Ecto neural progenitor cell (in vitro differentiated cells): ENCODE measurements at regions not wholly inside any gene's neighbourhood (a gene's known extent, or its start where the extent isn't known, plus 50 kb on each side); places are given as distances from the start of the nearest gene placed in this dataset.

Experiments used
- DNase-seq: peaks from one replicate; pipeline ENCODE4 v3.0.0-alpha.2; 2018; ENCODE audit warnings: low spot score

DNA sequence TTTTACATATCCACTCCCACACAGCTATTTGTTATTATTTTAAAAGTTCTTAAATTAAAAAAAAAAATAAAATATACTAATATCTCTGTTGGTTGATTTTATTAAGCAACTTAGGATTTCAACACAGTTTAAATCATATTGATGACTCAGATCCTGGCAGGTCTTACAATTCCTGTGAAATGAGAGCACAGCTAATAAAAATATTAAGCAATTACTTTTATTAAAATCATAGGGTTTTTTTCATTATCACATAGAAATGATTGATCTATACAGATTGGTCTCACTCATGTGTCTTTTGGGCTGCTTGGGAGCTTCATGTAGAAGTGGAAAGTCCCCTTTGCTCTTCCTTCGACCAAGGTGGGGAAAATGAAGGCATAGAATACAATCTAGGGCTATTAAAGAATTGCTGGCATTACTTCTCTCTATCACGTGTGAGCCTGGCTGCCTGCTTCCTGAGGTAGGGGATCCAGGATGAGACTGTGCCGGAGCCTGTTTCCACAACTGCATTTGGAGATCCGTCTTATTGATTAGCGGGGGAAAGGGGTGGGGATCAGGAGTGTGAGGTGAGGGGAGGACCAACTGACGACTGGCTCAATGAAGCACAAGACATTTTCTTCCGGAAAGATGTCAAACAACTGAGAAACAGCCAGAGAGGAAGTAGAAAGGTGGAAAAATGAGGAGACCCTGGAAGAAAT, 858.0 kb downstream of the USP25 start:
- no peak for DNase-seq

DNA sequence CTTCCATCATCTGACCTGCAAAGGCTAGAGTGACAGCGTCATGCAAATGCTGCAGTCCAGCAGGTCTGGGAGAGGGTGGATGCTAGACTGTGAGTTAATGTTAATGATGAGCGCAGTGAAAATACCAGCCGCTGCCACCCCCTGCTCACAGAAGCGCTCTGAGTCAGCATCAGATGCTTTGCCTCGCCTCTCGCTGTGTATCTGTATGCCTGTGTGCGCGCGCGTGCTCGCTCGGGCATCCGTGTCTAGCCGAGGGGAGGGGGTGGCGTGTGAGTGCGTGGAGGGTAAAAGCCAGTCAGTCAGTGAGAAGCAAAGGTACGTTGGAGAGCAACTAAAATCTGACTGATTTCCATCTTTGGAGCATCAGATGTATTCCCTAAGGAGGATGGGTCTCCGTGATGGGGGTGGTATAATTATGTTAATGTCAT, 858.7 kb downstream of the USP25 start:
- DNase-seq: peak; percentile 70

DNA sequence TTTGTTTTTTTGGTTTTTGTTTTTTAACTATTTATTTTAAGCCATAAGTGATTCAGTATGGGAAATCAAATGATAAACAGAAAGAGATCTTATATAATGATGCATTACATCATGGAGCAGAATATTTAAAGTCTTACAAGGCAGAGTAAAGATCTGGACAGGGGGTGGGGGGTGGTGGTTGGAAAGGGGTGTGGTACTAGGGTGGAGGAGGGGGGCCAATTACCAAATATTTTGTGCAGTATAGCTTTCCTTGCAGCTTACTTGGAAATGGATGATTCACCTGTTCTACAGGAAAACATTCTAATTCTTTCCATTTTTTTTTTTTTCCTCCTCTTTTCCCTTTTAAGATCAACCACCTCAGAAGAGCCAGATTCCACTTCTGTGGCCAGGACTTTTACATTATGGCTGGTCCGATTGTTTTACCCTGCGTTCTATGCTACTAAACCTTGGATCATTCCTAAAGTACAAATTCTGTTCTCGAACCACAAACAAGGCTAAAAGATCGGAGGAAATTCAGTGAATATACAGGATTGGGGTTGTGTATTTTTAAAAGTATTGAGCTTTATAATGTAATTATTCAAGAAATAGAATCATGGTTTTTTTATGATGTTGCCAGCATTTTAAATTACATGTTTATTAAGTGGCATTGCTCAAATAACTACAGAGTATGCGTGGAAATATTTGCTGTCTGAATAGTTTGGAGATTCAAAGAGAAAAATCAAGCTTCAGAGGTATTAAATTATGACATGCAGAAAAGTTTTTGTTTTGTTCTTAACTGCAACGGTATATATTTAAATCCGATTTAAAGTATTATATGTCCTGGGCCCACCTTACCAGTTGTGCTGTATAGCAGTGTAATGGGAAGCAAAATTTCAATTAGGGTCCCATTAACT, 859.5 kb downstream of the USP25 start:
- no peak for DNase-seq

DNA sequence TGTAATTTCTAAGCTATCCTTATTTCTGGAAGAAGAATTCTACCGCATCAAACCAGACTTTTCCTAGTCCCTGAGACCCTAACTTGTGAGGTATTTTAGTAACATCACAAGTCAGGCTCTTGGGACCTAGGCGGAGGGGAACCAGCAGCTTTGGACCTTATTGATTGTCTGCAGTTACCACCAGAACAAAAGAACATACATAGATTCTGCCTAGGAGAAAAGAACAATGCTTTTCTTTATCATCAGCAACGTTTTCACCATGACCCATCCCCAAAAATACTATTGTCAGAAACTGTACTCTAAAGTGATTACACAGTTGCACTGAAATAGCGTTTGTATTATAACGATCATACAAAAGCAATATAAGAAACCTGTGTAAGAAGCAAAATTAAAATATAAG, 860.4 kb downstream of the USP25 start:
- no peak for DNase-seq

DNA sequence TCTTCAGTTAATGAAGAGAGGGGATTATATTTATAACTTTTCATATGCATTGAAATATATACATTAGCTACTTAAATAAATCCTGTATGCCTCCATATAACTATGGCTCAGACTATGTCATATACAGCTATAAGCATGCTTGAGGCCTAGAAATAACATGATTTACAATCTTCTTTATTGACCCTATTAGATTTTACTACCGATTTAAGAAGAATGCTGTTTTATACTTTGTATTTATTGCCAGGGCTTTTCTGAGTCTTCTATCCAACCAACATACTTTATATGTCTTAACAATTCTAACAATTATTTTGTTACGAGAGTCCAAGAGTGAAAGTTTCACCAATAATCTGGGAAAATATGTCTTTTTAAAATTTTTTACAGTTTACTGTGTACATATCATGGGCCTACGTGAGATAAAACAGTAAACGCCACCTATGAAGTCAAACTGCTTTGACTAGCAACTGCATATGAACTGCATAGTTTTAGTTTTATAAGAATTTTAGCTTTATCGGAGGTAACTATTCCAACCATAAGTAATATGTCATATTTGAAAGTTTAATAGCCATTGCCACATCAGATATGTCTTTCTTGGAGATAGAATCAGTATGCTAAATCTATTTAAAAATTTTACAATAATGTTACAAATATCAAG, 861.0 kb downstream of the USP25 start:
- DNase-seq: no peak

DNA sequence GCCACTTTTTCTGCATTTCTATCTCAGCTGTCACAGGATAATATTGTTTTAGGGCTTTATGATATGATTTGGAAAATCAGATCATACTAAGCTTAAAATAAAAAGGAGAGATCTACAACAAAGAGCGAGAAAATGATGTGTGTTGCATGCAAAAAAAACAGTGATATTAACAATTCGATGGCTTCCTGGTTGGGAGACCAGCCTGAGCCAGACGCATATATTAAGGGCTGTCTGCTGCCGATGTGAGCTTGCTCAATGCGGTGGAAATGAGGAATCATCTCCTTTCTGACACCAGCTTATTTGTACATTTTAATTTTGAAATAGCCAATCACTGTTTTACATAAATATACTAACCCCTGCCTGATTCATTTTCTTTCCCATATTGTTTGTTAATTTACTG, 862.6 kb downstream of the USP25 start:
- no peak for DNase-seq

DNA sequence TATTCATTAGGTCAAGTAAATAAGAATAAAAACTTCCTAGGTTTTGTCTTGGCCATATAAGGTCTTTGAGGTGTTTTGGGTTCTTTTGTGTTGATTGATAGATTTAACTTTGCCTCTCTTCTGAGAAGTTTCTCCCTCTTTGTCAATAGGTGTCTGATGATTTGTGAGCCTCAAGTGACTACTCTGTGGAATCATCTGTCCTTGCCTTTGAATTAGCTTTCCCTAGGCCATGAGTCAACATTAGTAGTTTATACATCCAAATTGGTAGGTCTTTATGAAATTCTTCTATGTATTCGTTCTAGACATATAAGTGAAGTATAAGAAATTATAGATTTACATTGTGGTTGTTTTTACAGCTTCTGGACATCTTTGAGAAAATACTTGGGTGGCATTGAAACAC, 864.4 kb downstream of the USP25 start:
- DNase-seq: no peak

DNA sequence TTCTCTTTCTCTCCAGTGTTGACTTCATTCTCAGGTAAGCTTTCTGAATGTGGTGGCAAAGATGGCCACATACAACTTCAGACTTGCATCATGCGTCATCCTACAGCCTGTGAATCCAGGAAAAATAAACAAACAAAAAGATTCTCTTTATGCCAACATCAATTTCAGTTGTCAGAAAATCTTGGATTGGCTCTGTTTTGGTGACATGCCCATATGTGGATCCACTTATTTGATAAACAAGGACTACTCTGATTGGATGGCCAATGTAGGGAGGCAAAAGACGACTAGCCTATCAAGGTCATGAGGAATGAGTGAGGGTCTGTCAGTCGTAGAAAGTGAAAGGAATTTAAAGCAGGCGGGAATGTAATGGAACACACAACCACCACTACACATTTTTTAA, 866.6 kb downstream of the USP25 start:
- no peak for DNase-seq

DNA sequence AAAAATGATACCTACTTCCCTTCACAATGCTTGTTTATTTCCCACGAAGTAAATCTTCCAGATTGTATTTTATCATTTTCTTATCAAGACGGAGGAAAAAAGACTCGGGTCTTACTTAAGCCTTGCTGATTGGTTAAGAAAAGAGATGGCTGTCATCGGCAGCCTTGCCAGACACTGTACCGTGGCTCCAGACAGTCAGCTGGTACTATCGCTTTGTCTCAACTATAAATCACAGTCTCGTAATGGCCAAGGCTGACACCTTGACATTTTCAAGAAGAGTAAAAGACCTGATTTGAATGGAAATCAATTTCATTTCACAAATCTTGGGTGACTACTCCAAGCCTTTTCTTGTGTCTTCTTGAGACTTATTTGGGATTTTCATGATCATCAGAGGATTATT, 868.0 kb downstream of the USP25 start:
- no peak for DNase-seq

DNA sequence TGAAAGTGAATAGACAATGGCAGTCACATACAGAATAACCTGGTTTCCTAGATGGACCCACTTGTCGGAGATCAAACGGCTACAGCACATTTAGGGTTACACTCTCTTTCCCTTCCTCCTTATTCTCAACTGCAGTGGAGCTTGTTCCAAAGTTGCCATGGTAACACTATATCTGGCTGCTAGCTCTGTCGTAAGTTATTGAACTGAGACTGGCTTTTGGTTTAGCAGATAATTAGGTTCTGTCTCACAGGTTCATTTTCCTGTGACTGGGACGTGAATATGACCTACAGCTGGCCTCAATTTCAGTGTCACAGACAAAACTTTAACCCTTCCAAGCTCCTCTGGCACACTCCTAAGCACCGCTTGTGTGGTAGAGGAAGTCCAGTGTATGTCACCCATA, 875.8 kb downstream of the USP25 start:
- no peak for DNase-seq

DNA sequence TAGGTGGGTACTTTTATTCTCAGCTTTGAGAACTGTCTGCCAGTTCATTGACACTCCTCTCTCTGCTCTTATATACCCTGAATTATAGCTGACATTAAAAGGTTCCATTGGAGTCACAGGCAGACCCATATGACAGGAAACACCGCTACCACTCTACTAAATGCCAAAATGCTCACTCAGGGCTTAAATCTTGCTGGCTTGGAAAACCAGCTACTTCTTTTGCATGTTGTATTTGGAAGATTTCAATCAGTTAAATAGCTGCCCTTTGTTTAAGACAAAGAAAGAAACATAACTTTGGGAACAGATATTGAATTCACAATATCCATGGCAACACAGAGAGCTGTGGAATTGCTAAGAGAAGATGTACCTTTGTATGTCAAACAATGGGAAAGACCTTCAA, 876.5 kb downstream of the USP25 start:
- DNase-seq: no peak

DNA sequence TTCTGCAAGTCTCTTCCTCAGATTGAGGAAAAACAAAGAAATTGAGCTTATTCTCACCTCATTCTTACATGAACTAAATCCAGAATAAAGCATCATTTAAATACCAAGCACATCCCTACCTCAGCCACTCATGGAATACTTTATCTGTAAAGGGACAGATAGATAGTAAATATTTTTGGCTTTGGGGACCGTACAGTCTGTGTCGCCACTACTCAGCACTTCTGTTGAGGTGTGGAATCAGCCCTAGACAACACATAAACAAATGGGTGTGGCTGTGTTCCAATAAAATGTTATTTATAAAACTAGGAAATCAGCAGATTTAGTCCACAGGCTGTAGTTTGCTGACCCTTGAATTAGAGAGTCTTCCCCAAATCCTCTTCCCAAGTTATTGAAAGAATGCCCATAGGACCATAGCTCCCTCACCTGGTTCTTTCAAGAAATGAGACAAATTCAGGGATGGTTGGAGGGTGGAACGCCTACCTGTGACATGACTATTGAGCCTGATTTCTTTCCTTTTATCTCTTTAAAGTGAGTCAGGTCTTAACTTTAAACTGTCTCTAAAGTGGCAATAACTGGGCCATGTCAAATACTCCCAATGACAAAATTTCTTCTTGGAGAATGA, 878.5 kb downstream of the USP25 start:
- no peak for DNase-seq

DNA sequence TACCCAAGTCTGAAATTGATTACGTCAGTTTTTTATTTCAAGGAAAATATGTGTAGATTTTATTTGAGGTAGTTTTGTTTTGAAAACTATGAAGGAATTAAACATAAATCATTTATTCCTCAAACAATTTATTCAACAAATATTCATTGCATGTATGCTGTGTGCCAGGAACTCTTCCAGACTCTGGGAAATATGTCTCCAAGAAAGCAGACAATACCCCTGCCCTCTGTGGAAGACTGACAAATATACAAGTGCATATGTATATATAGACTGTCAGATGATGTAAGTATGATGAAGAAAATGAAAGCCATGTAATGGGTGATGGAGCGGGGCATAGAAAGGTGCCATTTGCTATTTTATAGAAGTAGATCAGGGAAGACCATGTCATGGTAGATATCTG, 889.5 kb downstream of the USP25 start:
- no peak for DNase-seq

DNA sequence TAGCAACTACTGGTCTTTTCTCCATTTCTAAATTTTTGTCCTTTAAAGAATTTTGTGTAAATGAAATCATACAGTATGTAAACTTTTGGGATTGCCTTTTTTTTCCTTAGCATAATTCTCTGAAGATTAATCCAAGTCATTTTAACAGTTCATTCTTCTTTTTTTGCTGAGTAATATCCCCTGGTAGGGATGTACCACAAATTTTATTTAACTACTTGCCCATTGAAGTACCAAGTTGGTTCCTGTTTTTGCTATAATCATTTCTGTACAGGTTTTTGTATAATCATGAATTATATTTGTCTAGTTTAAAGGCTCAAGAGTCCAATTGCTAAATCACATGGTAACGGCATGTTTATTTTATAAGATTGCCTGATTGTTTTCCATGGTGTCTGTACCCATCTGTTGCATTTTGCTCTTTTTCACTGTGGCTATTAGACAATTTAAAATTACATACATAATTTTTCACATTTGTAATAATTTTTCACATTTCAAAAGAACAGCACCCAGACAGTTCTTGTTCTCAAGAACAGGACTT, 891.1 kb downstream of the USP25 start:
- no peak for DNase-seq

DNA sequence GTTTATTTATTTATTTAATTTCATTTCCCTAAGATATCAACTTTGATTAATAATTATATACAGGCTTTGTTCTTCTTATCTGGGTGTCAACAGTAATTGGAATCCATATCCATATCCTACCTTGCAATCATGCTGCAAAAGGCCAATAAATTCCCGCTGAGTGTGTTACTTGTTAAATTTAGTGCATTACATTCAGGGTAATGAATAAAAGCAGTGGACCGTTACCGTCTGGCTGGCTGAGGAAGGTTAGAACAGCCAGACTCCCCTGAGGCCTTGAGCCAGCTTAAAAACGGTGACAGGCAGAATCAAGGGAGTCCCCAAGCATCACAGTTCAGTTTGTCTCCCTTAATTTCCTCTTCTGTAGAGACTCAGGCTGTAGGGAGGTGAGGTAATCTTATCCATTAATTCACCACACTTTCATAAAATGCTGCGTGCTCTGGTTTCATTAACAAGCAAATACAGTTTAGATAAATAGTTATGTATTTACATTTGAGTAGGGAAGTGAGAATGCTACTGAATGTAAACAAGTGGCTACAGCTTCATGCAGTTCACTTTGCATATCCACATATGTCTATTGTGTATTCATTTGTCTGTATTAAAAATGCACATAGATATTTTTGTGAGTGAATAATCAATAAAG, 888.2 kb upstream of the CXADR start:
- no peak for DNase-seq

DNA sequence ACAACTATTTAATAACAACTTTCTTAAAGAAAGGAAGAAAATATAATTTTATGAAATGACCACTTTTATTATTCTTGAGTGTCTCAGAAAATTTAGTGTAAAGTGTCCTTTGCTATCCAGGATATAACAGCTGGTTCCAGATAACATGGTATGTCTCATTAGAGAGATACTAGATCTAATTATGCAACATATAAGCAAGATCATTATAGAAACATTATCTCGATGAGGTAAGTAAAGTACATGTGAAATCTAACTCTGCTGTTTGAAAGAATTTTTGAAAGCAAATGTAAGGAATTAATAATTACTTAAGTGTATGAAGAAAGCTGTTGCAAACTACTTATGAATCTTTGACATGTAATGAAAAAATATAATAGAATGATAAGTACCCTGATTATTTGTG, 887.4 kb upstream of the CXADR start:
- DNase-seq: no peak

DNA sequence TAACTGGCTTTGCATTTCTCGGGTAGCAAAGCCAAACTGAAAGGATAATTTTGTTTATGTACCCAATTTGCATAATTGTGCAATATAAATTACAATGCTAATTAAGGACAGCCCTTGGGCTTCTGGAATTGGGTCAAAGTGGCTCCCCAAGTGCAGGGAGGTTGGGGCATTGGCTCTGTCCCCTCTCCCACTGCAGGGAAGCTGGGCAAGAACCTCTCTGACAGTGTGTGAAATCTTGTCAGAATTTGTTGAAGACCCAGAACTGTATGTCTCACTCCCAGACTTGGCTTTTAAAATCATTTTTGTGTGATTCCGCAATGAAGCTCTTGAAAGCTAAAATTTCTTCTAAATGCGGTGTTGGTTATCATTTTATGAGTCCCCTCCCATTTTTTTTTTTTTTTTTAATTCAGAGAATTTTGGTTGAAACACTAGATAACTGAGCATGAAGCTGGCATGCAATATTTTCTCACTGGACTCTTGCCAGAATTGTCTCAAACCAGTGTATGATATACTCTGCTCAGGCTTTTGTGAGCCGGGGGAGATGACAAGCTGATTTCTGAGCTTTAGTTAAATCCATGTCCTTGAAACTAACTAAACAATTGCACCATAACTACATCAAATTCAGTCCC, 878.9 kb upstream of the CXADR start:
- no peak for DNase-seq

DNA sequence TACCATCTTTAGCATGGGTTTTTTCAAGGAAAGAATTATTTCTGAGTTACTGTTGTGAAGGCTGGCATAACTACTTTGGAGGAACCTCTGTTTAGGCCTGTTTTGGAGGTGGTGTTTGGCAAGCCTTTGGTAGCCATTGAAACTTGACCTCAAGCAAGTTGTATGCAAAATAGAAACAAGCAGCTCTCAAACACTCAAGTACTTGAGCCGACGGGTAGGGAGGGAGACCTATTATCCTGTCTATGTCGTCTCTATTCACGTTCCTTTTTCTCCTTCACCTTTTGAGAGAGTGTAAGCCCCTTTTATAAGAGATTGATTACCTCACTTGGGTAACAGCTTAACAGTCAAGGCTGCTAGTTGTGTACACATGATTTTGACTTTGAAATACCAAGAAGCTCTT, 878.3 kb upstream of the CXADR start:
- no peak for DNase-seq

DNA sequence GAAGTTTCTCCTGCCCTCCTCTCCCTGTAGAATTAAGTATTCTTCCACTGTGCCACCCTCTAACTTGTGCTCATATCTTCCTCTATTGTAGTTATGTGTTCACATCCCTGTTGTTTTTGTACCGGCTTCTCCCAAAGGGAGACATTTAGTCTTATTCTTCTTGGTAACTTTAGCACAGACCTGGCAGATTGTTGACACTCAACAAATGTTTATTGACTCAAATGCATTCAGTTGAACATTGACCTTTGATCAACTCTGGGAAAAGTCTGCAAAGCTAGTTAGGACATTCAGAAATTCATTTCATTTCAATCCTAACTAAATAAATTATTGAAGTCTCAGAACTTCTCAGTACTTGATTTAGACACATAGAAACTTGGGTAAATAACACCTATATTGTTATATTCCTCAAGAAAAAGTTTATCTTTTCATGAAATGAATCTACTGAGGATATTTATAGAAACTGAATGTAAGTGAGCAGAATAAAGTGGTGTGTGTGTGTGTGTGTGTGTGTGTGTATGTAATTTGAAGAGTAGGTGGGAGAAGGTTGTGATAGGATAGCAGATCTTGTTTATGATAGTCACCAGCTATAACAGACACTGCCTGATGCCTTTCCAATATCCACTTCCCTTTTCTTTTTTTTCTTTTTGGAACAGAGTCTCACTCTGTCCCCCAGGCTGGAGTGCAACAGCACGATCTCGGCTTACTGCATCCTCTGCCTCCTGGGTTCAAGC, 872.4 kb upstream of the CXADR start:
- DNase-seq: no peak

DNA sequence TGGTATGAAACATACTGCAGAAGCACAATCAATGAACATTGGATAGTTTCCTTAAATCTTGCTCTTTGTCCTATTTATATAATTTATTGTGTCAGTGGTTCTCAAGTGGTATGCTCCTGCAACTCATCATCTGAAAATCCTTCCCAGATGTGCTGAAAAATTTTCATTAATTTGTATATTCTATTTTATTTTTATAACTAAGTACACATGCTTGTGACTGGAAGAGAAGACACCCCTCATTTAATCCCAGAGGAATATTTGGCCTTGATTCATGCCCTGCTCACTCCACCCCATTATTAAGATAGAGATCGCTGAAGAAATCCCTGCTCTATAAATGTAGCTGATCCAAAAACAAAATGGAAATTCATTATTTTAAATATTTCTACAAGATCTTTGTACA, 870.5 kb upstream of the CXADR start:
- no peak for DNase-seq

DNA sequence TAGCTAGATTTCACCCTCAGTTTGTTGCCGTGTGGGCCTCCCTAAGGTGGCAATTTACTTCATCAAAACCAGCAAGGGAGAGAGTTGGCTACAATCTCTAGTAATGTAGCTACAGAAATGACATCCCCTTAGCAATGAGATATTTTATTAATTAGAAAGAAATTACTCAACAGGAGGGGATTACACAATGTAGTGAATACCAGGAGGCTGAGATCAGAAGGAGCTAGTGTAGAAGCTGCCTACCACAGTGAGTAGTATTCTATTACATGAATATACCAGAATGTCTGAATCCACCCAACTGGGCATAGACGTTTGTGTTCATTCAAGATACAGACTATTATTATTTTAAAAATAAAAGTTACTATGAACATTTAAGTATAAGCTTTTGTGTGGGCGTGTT, 868.2 kb upstream of the CXADR start:
- no peak for DNase-seq
